HG03097 (cell line): ENCODE measurements at regions not wholly inside any gene's neighbourhood (a gene's known extent, or its start where the extent isn't known, plus 50 kb on each side); places are given as distances from the start of the nearest gene placed in this dataset.

Source experiments
- ATAC-seq: cut with Tn5 transposase; IDR thresholded peaks from one replicate; pipeline ENCODE4 v1.9.1; 2021; ENCODE audit not compliant: unreplicated experiment, low FRiP score

DNA sequence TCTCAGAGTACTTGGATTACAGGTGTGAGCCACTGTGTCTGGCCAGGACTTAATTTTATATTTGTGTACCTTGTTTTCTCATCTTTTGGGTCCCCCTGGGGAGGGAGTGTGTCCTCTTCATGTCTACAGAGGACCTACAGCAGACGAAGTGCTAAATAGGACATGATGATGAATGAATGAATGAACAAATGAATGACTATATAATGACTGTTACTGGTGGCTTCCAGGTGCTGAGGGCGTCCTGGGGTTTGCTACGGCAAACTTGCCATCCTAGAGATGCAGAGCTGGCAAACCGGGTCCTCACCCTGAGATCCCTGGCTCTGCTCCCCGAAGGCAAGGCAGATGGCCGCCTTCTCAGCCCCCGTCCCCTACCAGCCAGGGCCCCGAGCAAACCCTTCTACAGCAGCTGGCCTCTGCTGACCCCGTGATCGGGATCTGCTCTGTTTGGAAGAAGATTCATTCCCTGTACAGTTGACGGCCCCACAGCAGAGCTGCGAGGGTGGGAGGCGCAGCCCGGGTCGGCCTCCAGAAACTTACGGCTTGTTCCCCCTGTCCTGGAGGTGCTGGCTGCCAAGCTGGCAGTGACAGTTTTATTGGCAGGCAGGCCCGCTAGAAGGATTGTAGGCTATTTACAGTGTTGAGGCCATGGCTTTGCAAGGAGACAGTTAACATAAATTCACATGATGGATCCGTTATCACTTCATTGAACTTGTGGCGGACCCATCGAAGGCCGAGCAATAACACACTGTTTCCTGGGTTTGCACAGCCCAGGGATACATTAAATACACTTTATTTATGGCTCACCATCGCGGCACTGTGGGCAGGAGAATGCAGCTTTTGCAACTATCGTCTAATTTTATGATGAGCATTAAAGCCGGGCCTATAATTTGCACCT is 197.7 kb upstream of the GSE1 start:
- no peak for ATAC-seq

DNA sequence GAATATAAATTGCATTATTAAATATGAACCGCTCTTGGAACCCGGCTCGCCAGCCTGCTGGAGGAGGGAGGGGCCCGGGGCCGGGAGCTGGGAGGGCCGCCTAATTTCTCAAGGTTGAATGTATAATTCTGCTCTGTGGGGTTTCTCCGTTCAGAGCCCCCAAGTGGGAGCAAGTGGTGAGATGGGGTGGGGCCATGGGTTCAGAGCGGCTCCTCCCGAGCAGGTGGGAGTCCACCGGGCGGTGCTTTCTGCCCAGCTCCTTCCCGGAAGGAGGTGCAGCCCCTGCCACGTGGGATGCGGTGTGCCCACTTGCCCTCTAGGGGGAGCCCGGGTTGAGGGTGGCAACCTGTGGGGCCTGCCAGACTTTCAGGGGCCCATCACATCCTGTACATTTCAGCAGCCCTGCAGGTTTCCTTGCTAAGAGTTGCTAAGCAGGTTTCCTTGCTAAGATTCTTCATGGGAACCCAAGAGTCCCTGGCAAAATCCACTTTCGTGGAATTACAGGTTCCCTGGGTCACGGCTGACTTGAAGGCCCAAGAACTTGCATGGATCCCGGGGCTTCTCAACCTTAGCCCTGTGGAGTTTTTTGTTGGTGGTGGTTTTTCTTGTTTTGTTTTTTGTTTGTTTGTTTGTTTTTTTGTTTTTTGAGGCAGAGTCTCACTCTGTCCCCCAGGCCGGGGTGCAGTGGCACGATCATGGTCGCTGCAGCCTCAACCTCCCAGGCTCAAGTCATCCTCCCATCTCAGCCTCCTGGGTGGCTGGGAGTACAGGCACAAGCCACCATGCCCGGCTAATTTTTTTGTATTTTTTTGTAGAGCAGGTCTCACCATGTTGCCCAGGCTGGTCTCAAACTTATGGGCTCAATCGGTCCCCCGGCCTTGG is 196.7 kb upstream of the GSE1 start:
- ATAC-seq: no peak

DNA sequence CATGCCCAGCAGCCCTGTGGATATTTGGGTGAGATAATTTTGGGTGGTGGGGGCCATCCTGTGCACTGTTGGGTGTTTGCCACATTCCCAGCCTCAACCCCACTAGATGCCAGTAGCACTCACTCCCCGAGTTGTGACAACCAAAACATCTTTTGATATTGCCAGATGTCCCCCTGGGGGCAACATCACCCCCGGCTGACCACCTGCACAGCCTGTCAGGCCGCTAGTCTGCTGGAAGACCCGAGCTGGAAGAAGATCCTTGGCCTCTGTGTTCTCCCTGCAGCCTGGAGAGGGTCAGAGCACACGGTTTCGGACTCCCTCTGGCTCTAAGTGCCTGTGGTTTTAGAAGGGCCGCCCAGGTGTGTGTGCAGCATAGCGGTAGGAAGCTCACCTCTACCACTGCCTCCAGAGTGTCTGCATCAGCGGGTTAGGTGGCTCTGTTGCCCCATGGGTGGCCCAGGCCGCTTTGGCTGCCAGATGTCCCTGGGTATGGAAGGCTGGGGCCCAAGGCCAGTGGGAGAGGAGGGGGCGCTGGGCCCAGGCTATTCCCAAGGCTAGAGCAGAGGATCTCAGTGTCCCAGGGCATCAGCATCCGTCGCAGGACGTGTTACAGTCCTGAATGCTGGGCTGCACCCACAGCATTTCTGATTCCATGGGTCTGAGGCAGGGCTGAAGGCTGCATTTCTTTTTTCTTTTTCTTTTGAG is 195.8 kb upstream of the GSE1 start:
- ATAC-seq: no peak

DNA sequence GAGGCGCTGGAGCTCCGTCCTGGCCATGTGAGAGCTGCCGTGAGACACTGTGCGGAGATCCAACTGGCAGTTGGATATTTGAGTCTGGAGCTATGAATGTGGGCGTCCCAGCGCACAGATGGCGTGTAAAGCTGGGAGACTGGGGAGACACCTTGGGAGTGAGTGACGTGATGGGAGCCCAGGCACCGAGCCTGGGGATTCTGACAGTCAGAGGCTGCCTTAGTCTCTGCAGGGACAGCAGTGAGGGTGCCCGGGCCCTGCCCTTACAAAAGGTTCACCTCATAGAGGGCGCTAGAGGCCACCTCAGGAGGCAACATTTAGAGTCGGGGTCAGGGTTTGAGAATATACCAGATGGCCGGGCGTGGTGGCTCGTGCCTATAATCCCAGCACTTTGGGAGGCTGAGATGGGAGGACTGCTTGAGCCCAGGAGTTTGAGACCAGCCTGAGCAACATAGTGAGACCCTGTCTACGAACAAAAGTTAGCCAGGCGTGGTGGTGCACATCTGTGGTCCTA is 194.1 kb upstream of the GSE1 start:
- ATAC-seq: no peak

DNA sequence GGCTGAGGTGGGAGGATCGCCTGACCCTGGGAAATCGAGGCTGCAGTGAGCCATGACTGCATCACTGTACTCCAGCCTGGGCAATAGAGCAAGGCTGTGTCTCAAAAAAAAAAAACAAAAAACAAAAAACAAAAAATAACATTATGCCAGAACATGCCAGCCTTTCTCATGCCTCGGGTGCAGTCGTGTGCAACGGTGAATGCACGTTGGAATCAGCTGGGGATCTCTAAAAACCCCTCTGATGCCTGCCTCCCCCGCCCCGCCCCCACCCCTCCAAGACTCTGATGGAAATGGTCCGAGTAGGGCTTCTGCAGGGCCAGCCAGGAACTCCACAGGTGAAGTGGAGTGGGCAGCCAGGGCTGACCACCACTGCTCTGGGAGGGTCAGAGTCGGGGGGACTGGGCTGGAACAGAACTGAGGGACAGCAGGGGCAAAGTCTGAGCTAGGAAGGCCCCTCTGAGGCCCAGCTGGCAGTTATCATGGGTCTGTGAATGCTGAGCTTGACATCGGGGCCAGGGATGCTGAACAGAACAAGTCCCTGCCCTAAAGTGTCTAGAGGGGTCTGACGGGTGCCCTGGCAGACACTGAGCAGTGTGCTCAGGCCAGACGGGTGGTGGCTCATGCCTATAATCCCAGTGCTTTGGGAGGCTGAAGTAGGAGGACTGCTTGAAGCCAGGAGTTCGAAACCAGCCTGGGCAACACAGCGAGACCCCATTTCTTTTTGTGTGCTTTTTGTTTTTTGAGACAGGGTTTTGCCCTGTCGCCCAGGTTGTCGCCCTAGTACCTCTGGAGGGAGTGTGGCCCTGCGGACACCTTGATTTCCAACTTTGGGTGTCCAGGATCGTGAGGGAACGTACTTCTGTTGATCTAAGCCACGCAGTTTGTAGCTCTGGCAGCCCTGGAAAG is 193.4 kb upstream of the GSE1 start:
- ATAC-seq: no peak

DNA sequence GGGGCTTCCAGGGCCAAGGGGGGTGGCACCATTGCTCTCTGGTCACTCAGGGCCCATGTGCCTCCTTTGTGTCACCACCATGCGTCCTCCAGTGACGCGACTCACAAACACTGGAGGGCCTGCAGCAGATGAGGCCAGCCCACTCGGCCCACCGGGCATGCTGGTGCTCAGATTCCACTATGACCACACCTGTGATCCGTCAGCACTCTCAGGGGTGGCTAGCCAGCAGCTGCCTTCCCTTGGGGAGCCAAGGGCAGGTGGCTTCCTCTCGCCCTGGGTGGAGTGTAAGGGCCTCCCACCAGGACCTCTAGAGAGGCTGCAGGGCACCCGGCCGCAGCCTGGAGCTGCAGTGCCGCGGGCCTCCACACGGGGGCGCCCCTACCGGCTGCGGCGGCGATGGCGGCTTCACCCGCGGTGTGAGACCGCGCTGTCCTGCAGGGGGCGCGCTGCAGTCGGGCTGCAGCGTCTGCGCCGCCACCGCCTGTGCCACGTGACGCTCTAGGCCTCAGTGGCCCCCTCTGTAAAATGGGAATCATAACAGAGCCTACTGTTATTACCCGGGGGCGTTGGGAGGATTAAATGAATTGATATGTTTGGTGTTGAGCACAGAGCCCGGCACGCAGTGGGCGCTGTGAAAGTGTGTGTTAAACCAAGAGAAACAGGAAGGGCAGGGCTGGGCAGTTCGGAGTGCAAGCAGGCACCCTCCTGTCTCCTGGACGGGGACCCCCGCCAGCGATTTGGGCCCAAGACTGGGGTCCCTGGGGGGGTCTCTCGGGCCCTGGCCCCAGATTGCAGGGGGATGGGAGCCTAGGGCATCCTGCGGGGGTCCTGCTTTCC is 192.4 kb upstream of the GSE1 start:
- no peak for ATAC-seq

DNA sequence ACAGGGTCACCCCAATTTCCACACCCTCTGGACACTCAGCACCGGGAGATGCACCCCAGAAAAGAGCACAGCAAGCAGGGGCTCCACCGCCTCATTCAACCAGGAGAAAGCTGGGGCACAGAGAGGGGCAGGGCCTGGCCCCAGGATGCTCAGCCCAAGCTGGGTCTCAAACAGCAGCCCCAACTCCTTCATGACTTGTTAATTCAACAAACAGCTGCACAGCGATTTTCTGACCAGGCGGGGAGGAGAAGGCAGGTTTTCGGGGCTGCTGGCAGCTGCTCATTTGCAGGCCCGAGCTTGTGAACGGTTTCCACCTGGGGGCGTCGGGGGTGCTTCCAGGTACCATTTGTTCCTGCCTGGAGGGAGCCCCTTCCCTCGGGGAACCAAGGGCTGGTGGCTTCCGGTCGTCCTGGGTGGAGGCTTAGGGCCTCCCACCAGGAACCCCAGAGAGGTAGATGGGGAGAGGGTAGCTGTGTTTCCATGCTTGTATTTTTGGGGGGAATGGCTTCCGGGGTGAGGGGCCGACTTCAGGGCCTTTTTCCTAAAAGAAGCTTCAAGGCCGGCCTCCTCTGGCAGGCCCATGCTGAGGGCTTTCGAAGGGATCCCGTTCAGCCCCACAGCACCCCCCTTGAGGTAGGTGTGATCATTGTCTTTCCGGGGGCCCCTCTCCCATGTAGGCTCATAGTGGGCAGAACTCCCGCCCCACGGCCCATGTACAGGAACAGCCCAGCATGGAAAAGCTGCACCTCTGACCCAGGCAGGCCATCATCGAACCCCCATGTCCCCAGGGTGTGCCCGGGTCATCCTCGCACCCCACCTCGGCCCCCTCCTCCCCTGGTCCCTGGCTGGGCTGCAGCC is 191.6 kb upstream of the GSE1 start:
- ATAC-seq: no peak

DNA sequence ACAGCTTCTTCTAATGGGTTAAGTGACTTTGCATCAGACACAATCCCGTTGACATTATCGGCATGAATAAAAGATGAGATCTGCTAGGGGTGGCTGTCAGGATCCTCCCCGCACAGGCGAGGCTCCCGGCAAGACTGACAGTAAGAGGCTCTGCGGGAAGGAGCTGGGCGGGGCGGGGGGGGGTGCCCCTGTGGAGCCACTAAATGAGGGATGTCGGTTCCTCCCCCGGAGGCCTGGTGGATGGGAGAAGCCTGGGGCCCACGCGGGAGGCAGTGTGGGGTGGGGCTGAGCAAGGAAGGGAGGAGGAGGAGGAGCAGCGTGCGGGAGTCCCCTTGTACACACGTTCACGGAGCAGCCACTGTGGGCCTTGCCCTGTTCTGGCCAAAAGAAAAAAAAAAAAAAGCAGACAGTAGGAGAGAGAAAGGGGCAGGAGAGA is 190.9 kb upstream of the GSE1 start:
- ATAC-seq: no peak

DNA sequence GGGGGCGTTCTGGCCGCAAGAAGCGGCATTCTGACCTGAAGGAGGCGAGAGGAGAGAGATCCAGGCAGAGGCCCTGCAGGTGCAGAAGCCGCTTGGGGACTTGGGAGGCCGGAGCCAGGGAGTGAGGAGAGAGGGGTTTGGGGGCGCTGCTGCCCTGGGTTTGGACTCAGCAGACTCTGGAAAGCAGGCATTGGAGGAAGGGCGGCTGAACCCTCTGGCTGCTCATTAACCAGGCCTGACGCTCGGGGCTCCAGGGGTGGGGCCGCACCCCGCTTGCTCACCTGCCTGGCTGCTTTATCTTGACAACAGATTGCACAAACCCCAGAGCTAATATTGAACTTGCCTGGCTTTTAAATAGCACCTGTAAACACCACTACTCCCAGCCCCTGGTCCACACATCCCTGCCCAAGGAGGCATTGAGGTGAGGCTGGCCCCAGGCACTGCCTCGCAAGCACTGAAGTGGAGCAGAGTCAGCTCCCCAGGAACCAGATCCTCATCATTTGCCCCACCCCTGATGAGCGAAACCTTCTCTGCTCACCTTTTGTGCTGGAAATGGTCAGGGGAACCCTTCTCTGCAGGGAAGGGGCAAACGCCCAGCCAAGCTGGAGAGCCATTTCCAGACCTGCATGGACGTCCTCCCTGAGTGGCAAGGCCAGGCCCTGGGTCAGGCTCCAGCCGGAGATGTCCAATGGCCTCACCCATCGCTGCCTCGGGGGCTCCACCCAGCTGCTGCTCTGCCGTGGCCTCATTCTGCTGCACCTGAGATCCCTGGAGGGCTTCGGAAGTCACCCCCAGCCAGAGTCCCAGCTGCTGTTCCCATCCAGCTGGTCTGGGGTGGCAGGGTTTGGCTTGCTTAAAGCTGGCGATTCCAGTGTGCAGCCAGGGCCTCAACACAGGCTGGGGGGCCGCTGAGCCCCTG is 190.2 kb upstream of the GSE1 start:
- ATAC-seq: no peak

DNA sequence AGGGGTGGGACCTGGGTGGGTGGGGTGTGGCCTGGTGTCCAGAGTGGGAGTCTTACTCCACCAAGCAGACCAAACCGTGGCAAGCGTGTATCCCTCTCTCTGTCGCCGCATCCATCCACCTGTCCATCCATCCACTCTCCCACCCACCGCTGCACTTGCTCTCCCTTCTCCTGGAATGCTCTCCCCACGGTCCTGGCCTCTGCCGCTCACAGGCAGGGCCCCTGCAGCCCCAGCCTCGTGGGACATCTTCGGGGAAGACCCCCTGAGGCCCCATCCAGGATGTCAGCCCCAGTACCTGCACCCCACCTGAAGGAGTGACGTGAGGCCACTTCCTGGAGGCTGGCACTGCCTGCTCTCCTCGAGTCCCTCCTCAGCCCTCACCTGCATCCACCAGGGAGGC is 189.5 kb upstream of the GSE1 start:
- ATAC-seq: no peak

DNA sequence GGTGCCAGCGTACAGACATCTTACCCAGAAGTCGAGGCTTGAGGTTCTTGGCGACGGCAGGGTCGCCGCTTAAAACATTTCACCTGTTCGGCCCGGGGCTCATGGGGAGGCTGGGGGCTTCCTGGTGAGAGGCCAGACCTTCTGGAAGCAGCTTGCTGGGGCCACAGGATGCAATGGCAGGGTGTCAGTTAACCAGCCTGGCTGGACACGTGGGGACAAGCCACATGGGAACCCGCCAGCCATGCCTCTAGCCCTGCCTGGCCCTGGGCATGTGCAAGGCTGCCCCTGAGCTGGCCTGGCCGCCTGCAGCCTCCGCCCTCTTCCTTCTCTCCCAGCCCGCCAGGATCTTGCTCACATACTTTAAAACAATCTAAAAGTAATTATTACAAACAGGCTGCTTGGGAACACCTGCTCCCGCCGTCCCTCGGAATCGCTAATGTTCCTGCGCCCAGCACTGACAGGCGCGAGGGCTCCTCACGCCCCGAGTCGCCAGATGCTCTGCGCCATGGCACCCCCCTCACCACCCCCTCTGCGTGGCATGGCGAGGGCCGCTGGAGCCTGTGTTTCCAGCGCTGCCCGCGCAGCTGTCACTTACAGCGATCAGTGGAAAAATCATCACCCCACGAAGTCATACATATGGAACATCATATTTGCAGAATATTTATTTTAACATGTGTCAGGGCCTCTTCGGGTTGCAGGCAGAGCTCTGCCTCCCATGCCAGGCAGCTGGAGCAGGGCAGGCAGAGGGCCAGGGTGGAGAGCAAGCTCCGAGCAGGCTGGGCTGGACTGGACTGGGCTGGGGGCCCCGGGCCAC is 188.7 kb upstream of the GSE1 start:
- no peak for ATAC-seq

DNA sequence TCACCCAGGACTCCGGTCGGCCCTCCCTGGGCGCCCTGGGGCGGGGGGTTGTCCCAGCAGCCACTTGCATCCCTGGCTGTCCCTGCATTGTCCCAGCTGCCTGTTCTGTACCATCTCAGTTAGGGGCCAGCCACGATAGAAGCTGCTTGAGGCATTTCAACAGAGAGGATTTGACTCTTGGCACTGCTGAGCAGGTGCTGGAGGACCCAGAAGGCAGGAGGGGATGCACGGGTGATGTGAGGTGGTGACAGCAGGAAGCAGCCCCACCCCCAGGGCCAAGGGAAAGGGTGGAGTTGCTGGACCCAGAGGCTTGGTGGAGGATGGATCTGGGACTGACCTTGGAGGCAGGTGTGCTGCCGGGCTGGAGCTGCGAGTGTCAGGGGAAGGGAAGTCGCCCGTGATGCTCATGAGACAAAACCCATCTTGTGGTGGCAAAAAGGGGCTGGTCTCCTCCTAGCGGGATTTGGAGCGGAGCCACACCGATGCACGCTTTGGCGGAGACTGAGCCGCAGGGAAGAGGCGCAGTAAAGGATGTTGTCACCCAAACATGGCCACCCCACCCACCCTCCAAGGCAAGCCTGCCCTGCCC is 188.0 kb upstream of the GSE1 start:
- no peak for ATAC-seq

DNA sequence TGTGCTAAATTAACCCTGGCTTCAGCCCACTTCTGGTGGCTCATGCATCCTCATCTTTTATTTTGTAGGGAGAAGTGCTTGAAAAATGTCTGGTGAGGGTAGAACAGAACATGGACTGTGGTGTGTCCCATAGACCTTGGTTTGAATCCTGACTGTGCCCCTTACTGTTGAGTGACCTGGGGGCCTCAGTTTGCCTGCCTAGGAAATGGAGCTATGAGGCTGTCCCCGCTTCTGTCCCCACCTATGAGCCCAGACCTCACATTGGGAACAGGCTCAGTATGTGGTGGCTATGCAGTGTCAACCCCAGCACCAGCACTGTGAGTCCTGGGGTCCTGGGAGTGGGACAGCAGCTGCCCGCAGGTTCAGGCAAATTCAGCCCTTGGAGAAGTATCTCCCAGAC is 186.3 kb upstream of the GSE1 start:
- ATAC-seq: no peak

DNA sequence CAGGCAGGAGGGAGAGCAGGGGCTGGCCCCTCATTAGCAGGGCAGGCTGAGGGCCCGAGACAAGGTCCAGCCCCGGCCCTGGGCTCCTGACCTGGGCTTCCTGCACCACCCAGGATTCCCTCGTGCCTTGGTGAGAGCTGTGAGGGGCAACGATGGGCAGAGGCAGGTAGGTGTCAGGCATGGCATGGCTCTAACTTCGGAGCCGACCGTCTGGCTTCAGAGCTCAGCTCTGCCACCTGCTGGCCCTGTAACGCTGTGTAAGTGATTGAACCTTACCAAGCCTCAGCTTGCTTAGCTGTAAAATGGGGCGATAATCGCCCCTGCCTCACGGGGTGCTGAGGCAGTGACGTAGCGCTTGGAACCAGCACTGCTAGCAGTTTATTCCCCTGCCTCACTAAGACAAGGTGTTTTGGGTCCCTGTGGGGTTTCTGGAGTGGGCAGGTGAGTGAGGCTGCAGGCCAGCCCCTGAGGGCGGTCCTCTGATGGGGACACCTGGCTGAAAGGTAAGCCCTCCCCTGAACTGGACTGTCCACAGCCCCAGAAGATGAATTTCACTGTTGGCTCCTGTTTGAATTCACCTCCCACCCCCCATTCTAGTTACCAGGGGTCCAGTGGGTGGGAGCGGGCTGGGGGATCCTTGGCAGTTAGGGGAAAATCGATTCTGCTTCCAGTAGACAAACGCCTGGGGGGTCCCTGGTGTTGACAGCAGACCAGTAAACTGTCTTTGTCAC is 184.8 kb upstream of the GSE1 start:
- no peak for ATAC-seq
